ENCODE measurements at regions not wholly inside any gene's neighbourhood (a gene's known extent, or its start where the extent isn't known, plus 50 kb on each side); places are given as distances from the start of the nearest gene placed in this dataset.

GRCh38 chr5:56617998-56618397 is 197.4 kb upstream of the MAP3K1 start:
- DNase-seq: peak; percentile 14

GRCh38 chr5:56616454-56617160 is 198.7 kb upstream of the MAP3K1 start:
- DNase-seq: peak; percentile 45

GRCh38 chr5:56615361-56616153 is 199.8 kb upstream of the MAP3K1 start:
- DNase-seq: no peak

- DNase-seq: no peak
Observed at GRCh38 chr5:56612759-56613158, 202.6 kb upstream of the MAP3K1 start.

- no peak for DNase-seq
Observed at GRCh38 chr5:56612353-56612752, 203.0 kb upstream of the MAP3K1 start.

- DNase-seq: no peak
Observed at GRCh38 chr5:56610093-56610698, 205.2 kb upstream of the MAP3K1 start.

- no peak for DNase-seq
Observed at GRCh38 chr5:56608217-56608925, 207.0 kb upstream of the MAP3K1 start.

- no peak for DNase-seq
Observed at GRCh38 chr5:56607551-56607950, 207.8 kb upstream of the MAP3K1 start.

- DNase-seq: no peak
Observed at GRCh38 chr5:56607074-56607473, 208.3 kb upstream of the MAP3K1 start.

- DNase-seq: no peak
Observed at GRCh38 chr5:56606192-56606591, 209.2 kb upstream of the MAP3K1 start.

- no peak for DNase-seq
Observed at GRCh38 chr5:56605231-56605630, 210.1 kb upstream of the MAP3K1 start.

- DNase-seq: no peak
Observed at GRCh38 chr5:56601641-56602071, 213.7 kb upstream of the MAP3K1 start.

- DNase-seq: no peak
Observed at GRCh38 chr5:56598941-56599340, 216.4 kb upstream of the MAP3K1 start.

GRCh38 chr5:56596155-56596554 is 219.2 kb upstream of the MAP3K1 start:
- DNase-seq: no peak

GRCh38 chr5:56595566-56595965 is 219.8 kb upstream of the MAP3K1 start:
- DNase-seq: no peak

- no peak for DNase-seq
Observed at GRCh38 chr5:56594792-56595191, 220.6 kb upstream of the MAP3K1 start.

- DNase-seq: no peak
Observed at GRCh38 chr5:56591081-56591480, 224.3 kb upstream of the MAP3K1 start.

GRCh38 chr5:56589481-56589860 is 225.9 kb upstream of the MAP3K1 start:
- no peak for DNase-seq

GRCh38 chr5:56588636-56589480 is 226.5 kb upstream of the MAP3K1 start:
- DNase-seq: peak; percentile 30

GRCh38 chr5:56588131-56588487 is 227.2 kb upstream of the MAP3K1 start:
- no peak for DNase-seq

GRCh38 chr5:56587381-56588130 is 227.8 kb upstream of the MAP3K1 start:
- DNase-seq: no peak
